GM13977 (cell line): ENCODE measurements at regions not wholly inside any gene's neighbourhood (a gene's known extent, or its start where the extent isn't known, plus 50 kb on each side); places are given as distances from the start of the nearest gene placed in this dataset.

Source experiments
- DNase-seq: peaks from one replicate; pipeline ENCODE4 v3.0.0; 2012; ENCODE audit warnings: low spot score
- CTCF ChIP-seq: IDR thresholded peaks from 2 replicates; pipeline ENCODE4 v1.5.1; 2012; ENCODE audit warnings: mild to moderate bottlenecking, control low read depth; ENCODE audit not compliant: insufficient read depth; ENCODE audit errors: extremely low read depth, missing control alignments
- in situ Hi-C: fragments of 300-500 bp; cut with MboI; formaldehyde crosslinking; loops from one replicate; pipeline ENCODE4 v1.12.0; 2022; ENCODE audit warnings: low sequenced_read_pairs, low pct_unique_long_range_greater_than_20kb, mixed read lengths, inconsistent platforms; ENCODE audit not compliant: unreplicated experiment

DNA sequence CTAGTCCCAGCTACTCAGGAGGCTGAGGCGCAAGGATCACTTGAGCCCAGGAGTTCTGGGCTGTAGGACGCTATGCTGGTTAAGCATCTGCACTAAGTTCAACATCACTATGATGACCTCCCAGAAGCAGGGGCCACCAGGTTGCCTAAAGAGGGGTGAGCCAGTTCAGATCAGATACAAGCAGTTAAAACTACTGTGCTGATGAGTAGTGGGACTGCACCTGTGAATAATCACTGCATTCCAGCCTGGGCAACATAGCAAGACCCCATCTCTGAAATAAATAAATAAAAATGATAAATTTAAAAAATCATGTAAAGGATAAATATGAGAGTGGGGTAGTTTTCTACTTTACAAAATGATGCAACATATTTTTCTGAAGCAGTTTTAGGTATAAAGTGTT, 106.5 kb downstream of the TMEM170B start:
- in situ Hi-C loops, result no loop called here
- no peak for TF ChIP-seq CTCF
- no peak for DNase-seq

GRCh38 chr6:11644601-11645000, 107.1 kb downstream of the TMEM170B start:
- in situ Hi-C loops, result no loop called here
- no peak for TF ChIP-seq CTCF
- DNase-seq, result no peak

- DNase-seq, result no peak
- no peak for TF ChIP-seq CTCF
- in situ Hi-C loops, result no loop called here
These were observed 107.5 kb downstream of the TMEM170B start for GRCh38 chr6:11645016-11645415.

- no peak for TF ChIP-seq CTCF
- no peak for DNase-seq
- in situ Hi-C loops, result no loop called here
These were observed 110.9 kb downstream of the TMEM170B start for GRCh38 chr6:11648436-11648775.

GRCh38 chr6:11648889-11649288, 111.3 kb downstream of the TMEM170B start:
- in situ Hi-C loops, result no loop called here
- TF ChIP-seq CTCF, result no peak
- DNase-seq, result no peak

DNA sequence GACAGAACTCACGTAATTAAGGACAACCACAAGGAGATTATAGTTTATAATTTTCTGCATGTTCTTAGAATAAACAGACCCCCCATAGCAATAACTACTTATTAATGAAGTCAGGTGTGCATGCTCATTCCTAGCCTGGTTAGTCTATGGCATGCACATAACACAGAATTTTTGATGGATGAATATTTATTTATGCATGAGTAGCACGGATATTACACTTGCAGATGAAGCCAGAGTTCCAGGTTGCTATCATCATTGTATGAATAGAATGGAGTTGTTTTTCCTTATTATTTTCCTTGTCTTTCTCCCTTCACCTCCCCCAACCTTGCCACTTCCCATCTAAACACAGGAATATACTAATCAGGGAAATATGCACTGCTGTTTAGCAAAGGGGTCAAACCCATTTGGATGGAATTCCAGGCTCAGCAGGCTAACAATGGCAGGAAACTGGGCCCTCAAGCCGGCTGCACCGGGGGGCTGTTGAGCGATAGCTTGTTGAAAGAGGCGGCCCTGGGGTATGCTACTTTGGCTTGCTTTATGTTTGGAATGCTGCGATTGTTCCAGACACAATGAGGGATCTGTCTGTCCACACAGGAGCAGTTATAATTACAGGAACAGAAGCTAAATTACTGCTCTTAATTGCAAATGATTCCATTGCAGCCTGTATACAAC, 112.6 kb downstream of the TMEM170B start:
- in situ Hi-C loops, result loop anchor here (25.0 kb wide), 2 partner anchors 637 to 937 kb away; partner anchors contain the start of gene EDN1
- TF ChIP-seq CTCF, result no peak
- no peak for DNase-seq
